ENCODE measurements at regions not wholly inside any gene's neighbourhood (a gene's known extent, or its start where the extent isn't known, plus 50 kb on each side); places are given as distances from the start of the nearest gene placed in this dataset.

DNA sequence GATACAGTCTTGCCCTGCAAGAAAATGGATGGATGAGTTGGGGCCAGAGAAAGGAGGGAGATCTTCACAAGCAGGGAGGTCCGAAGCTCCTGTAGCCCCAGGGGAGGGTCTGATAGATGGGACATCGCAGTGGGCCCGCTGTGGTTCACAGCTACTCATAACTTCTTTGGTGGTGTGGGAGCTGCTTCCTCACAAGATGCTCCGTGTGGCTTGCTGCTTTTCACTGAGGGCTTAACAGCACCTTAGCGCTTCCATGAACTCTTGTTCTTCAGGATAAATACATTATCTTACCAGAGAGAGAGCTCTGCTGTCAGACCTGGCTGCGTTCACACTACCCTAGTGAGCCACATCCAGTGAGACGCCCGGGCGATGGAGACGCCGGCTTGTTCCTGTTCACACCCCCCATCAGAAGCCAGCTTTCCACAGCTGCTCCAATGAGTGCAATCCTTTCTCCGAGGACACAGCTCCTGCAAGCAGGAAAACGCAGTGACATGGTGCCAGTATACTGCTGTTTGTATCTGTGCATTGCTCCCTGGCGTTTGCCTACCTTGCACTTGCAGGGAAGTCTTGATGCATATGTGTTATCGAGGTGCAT, 599.8 kb downstream of the AJAP1 start:
- TF ChIP-seq, protein P1, sequence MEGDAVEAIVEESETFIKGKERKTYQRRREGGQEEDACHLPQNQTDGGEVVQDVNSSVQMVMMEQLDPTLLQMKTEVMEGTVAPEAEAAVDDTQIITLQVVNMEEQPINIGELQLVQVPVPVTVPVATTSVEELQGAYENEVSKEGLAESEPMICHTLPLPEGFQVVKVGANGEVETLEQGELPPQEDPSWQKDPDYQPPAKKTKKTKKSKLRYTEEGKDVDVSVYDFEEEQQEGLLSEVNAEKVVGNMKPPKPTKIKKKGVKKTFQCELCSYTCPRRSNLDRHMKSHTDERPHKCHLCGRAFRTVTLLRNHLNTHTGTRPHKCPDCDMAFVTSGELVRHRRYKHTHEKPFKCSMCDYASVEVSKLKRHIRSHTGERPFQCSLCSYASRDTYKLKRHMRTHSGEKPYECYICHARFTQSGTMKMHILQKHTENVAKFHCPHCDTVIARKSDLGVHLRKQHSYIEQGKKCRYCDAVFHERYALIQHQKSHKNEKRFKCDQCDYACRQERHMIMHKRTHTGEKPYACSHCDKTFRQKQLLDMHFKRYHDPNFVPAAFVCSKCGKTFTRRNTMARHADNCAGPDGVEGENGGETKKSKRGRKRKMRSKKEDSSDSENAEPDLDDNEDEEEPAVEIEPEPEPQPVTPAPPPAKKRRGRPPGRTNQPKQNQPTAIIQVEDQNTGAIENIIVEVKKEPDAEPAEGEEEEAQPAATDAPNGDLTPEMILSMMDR (IDR thresholded peaks at IDR 0.05 in 2 of 3, conservative IDR thresholded peaks at IDR 0.05 in 1 of 3; ENCODE audit: borderline replicate concordance in 1 of 3, insufficient read depth in 1 of 3, low read depth in 2 of 3, low read length in 2 of 3), result no peak
- TF ChIP-seq, protein P2, sequence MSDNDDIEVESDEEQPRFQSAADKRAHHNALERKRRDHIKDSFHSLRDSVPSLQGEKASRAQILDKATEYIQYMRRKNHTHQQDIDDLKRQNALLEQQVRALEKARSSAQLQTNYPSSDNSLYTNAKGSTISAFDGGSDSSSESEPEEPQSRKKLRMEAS (IDR thresholded peaks at IDR 0.05), result no peak
- TF ChIP-seq CEBPB (IDR thresholded peaks at IDR 0.05; ENCODE audit: low read depth), result no peak
- no peak for TF ChIP-seq YY1 (IDR thresholded peaks at IDR 0.05; ENCODE audit: extremely low read depth, insufficient replicate concordance, low read depth, low read length)
- no peak for TF ChIP-seq POLR2A (IDR thresholded peaks at IDR 0.05; ENCODE audit: borderline replicate concordance, extremely low read depth, insufficient read depth, insufficient read length)
- TF ChIP-seq POLR2AphosphoS5 (IDR thresholded peaks at IDR 0.05; ENCODE audit: low read depth, low read length), result no peak
- TF ChIP-seq, protein P3, sequence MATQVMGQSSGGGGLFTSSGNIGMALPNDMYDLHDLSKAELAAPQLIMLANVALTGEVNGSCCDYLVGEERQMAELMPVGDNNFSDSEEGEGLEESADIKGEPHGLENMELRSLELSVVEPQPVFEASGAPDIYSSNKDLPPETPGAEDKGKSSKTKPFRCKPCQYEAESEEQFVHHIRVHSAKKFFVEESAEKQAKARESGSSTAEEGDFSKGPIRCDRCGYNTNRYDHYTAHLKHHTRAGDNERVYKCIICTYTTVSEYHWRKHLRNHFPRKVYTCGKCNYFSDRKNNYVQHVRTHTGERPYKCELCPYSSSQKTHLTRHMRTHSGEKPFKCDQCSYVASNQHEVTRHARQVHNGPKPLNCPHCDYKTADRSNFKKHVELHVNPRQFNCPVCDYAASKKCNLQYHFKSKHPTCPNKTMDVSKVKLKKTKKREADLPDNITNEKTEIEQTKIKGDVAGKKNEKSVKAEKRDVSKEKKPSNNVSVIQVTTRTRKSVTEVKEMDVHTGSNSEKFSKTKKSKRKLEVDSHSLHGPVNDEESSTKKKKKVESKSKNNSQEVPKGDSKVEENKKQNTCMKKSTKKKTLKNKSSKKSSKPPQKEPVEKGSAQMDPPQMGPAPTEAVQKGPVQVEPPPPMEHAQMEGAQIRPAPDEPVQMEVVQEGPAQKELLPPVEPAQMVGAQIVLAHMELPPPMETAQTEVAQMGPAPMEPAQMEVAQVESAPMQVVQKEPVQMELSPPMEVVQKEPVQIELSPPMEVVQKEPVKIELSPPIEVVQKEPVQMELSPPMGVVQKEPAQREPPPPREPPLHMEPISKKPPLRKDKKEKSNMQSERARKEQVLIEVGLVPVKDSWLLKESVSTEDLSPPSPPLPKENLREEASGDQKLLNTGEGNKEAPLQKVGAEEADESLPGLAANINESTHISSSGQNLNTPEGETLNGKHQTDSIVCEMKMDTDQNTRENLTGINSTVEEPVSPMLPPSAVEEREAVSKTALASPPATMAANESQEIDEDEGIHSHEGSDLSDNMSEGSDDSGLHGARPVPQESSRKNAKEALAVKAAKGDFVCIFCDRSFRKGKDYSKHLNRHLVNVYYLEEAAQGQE (IDR thresholded peaks at IDR 0.05; ENCODE audit: low read depth), result no peak
- no peak for TF ChIP-seq SIN3A (IDR thresholded peaks at IDR 0.05; ENCODE audit: low read depth)
- TF ChIP-seq EZH2phosphoT487 (IDR thresholded peaks at IDR 0.05; ENCODE audit: borderline replicate concordance), result no peak

All from HCT116 (cell line).